Skeletal muscle cell (primary cell): ENCODE measurements at regions not wholly inside any gene's neighbourhood (a gene's known extent, or its start where the extent isn't known, plus 50 kb on each side); places are given as distances from the start of the nearest gene placed in this dataset.

ENCODE experiments used
- DNase-seq: peaks from one replicate; pipeline ENCODE4 v3.0.0-alpha.2; 2010; ENCODE audit warnings: low read depth
- H3K4me3 ChIP-seq: 2 replicates; pipeline ENCODE4 v1.5.1; 2011; ENCODE audit warnings: low read depth, mild to moderate bottlenecking, control low read depth, low read length, moderate library complexity

DNA sequence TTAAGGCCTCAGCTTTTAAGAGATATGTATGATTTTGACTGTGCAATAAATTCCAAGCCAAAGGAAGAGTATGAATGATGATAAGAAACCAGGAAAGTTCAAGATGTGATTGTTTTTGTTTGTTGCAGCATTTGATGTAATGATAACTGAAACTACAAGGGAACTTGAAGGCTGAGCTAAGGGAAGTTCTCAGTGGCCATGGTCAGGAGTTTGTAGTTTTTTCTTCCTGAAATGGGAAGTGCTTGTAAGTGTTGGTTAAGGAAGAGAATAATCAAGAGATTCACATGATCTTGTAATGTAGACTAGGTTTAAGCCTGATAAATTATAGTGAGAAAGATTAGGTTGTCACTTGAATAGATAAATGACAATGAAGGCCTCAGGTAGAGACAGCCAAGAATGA, 53.4 kb downstream of the PTCHD4 start:
- DNase-seq = no peak
- H3K4me3 ChIP-seq = no peak overlapping the region

DNA sequence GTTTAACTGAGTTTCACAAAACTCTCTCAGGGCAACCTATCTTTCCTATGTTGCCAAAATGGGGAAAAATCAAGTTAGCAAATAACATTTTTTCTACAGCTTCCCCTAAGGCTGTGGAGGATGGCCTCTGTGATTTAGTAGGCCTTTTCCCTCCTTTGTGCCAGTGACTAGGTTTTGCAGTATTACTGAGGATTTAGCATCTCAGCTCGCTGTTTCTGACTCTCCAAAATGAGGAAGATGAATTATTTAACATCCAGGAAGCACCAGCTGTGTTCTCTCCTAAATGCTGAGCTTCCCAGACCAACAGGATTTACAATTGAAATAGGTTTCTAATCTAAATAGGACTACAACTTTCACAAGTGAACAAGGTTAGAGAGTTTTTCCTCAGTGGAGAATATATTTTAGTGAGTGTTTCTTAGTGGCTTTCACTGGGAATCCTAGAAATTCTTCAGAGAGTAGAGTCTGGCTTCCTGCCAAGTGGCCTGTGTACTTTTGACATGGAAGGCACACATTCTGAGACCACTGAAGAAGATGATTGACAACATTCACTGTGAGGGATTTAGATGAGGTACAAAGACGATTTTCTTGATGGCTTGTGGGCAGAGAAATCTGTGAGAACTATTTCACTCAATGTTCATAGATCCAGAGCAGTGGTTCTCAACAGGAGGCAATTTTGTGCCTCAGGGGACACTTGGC, 62.4 kb downstream of the PTCHD4 start:
- H3K4me3 ChIP-seq = no peak overlapping the region

DNA sequence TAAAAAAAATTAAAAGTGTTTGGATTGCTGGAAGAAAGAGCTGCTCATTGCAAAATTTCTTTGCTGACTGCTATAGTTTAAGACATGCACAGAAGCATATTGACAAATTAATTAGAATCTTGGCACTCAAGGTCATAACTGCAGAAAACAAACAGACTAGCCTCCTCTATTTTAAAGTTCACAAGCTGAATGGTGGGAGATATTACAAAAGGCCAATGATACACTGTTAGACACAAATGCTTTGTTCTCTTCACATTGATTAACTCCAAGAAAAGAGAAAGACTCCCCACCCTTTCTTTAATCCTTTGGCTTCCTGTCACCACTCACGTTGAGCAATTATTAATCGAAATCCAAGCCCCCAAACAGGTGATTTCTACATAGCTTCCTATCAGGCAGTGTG, 69.1 kb downstream of the PTCHD4 start:
- H3K4me3 ChIP-seq = no peak overlapping the region
- no peak for DNase-seq

More for the DNA sequence above, 62.4 kb downstream of the PTCHD4 start:
- DNase-seq = no peak

DNA sequence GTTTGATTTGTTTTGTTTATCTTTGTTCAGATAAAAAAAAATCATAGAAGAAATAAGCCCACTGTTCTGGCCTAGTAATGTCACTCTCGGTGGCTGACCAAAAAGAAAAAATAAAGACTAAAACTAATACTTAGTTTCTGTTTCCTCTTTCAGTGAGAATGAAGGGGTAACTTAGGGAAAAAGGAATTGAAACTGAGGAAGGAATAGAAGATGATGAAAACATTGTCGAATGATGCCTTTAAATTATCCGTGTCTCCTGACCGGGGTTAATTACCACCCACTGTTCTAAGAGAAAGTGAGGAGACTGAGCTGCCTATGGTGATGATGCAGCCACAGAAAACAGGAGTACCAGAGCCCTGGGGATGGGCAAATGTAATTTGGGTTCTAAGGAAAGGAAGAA, 73.1 kb downstream of the PTCHD4 start:
- no peak for DNase-seq
- no peak overlapping the region for H3K4me3 ChIP-seq

DNA sequence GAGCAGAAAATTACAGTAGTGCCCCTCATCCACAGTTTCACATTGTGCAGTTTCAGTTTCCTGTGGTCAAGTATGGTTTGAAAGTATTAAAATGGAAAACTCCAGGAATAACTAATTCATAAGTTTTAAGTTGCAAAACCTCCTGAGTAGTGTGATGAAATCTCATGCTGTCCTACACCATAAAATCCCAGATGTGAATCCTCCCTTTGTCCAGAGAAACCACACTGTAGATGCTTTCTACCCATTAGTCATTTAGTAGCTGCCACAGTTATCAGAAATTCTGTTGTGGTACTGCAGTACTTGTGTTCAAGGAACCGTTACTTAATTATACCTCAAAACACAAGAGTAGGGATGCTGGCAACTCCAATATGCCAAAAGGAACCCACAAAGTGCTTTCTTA, 74.7 kb downstream of the PTCHD4 start:
- H3K4me3 ChIP-seq = no peak overlapping the region
- peak; percentile 57 for DNase-seq

DNA sequence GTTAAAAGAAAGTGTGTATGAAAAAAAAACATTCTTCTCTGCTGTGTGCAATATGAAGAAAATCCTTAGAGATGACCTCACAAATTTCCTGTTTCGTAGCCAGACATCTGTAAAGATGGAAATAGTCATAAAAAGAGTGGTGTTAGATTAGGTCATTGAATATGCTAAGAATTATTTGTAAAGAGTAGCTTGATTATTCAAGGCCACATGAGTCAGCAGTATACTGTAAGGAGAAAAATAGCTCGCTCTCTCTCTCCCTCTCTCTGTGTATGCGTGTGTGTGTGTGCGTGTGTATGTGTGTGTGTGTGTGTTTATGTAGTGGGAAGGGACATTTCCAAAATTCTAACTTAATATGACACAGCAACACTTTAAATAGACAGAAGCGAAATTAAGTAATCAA, 78.8 kb downstream of the PTCHD4 start:
- H3K4me3 ChIP-seq = no peak overlapping the region
- DNase-seq = peak; percentile 89

DNA sequence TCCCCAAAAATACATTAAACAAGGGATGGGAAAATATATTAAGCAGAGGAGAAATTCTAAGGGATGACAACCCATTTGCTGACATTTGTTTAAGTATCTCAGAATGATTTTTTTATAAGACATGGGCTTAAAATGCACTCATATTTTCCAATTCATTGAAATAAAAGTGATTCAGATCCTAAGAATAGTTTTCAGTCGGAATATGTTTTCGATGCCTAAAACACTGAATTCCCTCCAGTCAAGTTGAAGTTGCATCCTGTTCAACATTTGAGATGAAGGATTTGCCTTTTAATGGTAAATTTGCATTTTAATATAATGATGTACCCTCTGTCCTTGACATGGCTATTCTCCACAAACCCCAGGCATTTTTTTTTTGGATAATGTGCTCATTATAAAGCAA, 79.3 kb downstream of the PTCHD4 start:
- no peak overlapping the region for H3K4me3 ChIP-seq
- DNase-seq = no peak

DNA sequence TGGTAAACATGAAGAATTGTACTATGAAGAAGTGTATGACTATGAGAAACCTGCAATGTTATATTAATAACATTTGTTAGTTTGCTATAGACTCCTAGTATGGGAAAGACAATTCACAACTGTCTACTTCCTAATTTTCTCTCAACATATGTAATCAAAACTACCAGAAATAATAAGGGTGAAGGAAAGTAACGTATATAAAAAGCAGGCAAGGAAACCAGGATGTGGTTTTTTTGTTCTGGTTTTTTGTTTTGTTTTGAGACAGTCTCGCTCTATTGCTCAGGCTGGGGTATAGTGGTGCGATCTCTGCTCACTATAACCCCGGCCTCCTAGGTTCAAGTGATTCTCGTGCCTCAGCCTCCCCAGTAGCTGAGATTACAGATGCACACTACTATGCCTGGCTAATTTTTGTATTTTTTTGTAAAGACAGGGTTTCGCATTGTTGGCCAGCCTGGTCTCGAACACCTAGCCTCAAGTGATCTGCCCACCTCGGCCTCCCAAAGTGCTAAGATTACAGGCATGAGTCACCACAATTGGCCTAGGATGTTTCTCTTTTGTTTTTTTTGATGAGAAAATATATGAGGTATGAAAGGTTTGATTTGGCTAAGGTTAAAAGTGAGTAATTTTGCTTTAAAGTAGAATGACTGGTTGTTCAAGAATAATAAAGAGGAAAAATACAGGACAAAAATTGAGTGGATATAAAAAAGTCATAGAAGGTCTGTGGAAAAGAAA, 83.1 kb downstream of the PTCHD4 start:
- no peak overlapping the region for H3K4me3 ChIP-seq
- no peak for DNase-seq

DNA sequence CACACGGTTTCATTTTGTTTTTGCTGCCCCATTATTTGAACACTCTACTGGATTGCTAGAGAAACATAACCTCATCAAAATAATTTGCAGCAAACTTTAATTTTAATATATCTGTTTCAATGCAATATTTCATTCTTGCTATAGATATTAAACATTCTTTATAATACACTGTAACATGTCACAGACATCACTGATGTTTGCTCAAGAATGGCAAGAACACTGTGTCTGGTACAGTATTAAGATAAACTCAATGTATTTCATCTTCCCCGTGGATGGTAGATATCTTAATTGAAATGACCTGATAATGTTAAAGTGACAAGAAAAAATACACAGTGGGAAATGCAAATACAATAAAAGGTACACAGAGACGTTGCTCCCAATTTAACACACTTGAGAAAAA, 86.0 kb downstream of the PTCHD4 start:
- H3K4me3 ChIP-seq = no peak overlapping the region
- no peak for DNase-seq

DNA sequence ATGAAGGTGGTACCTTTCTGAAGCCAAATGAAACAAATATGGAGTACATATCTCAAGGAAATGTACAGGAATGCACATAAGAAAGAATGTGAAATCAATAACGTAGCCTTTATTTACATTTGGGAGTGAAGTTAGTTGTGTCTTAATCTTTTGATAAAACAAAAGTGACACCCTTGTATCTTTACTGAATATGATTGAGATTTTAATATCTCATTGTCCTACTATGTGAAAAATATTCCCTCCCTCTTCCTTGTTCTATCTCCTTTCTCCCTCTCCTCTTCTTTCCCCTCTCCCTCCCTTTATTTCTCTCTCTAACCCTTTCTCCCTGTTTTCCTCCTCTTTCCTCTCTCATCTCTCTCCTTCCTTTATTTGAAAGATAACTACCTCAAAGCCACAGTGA, 89.1 kb downstream of the PTCHD4 start:
- no peak overlapping the region for H3K4me3 ChIP-seq
- DNase-seq = no peak

DNA sequence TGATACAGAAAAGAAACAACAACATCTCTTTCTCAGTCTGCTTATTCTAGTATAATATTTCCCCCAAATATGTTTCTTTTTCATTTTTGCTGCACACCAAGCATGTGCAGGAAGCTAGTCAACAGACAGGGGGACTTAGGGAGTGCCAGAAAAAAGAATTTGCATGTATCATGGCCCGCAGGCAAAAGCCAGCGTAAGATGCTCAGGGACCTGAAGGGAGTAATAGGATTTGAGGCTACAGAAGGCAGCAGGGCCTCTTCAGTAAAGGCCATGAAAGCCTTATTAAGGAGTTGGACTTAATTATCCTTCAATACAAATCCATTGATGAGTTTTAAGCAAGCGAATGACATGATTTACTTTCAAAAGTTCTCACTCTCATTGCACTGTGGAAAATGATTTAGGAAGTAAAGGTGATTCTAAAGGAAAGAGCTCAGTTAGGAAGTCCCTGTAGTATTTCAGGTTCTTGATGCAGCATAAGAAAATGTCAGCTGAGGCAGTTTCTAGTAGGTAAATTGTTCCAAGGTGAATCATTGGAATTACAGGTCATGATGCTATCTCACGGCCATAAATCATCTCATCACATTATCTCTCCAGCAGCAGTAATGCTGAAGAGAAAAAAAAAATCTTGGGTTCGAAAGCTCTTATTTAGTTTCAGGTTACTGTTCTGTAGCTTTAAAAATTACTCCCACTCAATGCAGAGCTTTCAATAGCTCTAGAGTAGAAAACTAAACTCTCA, 94.8 kb downstream of the PTCHD4 start:
- no peak for DNase-seq
- no peak overlapping the region for H3K4me3 ChIP-seq

DNA sequence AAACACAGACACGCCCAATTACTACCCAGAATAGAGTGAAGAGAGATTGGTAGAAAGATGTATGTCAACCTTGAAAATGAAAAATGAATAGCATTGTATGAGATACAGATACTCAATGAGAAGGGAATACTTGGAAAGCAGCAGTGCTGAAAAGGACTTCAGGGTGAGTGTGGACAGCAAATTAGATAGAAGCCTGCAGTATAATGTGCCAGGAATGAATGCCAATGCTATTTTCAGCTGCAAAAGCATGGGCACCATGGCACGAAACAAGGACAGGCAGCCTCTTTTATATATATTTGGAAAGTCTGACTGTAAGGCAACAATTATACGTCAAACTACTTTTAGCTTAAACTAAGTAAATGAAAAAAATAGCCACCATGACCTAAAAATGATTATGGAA, 118.2 kb downstream of the PTCHD4 start:
- H3K4me3 ChIP-seq = no peak overlapping the region
- no peak for DNase-seq

DNA sequence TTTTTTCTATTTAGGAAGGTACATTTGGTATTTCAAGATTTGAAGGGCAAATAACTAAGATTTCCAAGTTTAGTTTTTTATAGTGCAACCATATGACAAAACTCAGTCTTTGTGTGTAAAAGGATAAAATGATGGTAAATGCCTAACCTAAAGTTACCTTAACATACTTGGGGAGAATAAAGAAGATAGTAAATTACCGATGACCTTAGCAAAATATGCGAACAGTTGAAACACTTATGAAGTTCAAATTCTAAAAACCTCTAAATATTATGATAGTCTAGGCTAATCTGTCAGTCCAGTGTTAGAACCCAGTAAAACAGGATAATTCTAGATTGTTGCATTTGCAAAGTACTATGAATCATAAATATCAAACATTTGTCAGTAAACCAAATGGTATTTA, 127.5 kb downstream of the PTCHD4 start:
- no peak overlapping the region for H3K4me3 ChIP-seq
- DNase-seq = no peak

DNA sequence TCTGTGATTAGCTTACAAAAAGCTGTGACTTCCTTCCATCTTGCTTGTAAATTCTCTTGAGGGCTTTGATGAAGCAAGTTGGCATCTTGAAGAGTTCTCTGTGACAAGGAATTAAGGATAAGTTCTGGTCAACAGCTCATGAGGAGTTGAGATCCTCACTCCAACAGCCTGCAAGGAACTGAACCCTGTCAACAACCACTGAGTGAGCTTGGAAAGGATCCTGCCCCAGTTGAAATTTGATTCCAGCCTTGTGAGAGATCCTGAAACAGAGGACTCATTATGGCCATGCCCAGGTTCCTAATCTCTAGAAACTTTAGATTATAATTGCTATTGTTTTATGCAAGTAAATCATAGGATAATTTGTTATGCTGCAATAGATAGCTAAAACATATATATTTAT, 133.7 kb downstream of the PTCHD4 start:
- no peak overlapping the region for H3K4me3 ChIP-seq
- DNase-seq = no peak

DNA sequence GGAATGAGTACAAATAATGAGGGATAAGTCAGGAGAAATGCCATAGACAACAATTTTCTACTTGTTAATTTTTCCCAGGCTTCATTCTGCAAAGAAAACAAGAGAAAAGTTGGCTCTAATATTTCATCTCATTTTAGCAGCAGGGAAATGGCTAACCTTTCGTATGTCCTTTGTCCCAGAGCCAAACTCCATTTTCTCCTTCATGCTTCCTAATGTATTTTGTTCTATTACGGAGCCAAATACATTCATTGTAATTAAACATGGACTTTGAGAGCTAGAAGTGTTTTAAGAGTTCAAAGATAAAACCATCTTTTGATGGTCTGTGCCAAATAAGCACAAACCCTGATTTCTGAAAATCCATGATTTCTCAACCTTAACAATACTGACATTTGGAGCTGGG, 136.9 kb downstream of the PTCHD4 start:
- no peak overlapping the region for H3K4me3 ChIP-seq
- no peak for DNase-seq

DNA sequence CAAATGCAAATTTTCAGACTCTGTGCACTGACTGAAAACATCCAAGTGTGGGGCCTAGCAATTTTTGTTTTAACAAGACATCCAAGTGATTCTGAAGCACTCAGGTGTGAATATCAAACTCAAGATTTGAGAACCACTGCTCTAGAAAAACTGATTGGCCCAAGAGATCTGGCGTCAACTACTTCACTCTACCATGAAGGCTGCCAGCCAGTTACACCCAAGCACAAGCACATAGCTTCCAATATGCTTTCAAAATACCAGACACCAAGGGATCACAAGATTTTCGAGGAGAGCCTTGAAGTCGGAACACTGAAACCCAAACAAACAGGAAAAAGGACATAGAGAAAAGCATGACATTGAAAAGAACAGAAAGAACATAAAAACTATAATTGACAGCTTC, 140.2 kb downstream of the PTCHD4 start:
- DNase-seq = no peak

DNA sequence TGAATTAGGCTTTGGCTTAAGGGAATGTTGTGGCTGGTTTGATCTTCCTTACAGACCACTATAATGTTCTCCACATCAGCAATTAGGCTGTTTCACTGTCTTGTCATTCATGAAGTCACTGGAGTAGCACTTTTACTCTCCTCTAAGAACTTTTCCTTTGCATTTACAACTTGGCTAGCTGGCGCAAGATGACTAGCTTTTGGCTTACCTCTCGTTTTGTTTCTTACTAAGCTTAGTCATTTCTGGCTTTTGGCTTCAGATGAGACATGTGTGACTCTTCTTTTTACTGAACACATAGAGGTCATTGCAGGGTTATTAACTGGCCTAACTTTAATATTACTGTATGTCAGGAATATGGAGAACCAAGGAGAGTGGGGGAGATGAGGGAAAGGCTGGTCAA, 143.2 kb downstream of the PTCHD4 start:
- DNase-seq = peak; percentile 0

More for the DNA sequence above, 140.2 kb downstream of the PTCHD4 start:
- H3K4me3 ChIP-seq = no peak overlapping the region

DNA sequence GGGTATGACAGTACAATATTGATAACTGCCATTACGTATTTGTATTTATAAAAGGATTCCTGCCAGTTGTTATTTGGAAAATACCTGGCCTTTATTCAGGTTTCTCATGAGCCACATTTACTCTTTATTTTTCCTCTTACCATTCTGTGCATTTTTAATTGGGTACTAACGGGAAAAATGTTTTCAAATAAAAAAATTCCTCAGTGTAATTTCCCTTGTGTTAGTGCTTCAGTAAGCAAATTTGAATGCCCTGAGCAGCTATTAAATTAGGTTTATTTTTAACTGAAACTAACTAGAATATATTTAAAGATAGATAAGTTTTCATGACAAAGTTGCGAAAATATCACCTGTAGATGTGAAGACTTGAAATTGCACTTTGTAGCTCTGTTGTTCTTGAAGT, 146.0 kb downstream of the PTCHD4 start:
- H3K4me3 ChIP-seq = no peak overlapping the region
- DNase-seq = no peak

More for the DNA sequence above, 143.2 kb downstream of the PTCHD4 start:
- H3K4me3 ChIP-seq = no peak overlapping the region

DNA sequence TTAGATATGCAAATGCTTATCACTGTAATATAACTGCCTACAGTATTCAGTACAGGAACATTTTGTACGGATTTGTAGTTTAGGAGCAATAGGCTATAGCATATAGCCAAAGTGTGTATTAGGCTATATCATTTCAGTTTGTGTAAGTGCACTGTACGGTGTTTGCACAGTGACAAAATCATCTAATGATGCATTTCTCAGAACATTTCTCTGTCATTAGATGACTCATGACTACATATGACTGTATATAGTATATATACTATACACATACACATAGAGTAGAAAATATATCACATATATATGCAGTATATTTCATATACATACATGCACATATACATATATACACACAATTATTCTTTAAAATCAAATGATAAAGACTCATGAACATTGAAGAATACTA, 158.4 kb downstream of the PTCHD4 start:
- DNase-seq = no peak
- no peak overlapping the region for H3K4me3 ChIP-seq

DNA sequence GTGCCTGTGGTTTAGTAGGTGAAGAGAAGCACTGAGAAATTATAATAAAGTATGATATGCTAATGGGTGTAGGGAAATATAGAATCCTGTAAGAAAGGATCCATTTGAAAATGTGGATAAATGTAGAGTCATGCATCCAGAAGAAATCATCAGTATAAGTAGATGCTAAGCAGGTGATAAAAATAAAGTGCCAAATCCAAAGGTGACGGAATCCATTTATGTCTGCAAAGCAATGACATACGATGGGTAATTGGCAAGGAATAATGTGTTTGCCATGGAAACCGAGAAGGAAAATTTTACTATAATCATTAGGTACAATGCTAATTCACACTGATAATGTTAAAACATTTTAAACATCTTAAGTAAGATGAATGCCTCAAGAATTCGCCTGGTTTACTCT, 163.0 kb downstream of the OPN5 start:
- DNase-seq = no peak
- no peak overlapping the region for H3K4me3 ChIP-seq

DNA sequence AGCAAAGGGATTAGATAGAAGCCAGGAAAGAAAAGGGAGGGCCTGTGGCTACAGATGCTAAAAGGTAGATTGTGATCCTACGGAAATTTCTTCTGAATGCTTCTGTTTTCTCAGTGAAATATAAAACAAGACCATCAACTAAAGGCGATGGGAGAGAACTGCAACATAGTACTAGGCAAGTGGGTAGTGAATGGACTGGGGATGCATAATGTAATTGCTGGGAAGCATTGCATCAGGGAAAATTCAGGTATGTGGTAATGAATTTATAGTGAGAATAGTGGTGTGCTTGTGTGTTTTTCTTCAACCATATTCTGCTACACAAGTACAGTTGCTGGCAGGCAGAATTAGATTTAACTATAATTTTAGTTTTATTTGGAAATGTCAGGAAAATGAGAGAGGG, 156.6 kb downstream of the OPN5 start:
- H3K4me3 ChIP-seq = no peak overlapping the region
- DNase-seq = no peak
